Neuronal stem cell (in vitro differentiated cells): ENCODE measurements at regions not wholly inside any gene's neighbourhood (a gene's known extent, or its start where the extent isn't known, plus 50 kb on each side); places are given as distances from the start of the nearest gene placed in this dataset.

Experiments
- DNase-seq: peaks from one replicate; pipeline ENCODE4 v3.0.0-alpha.2; 2013; ENCODE audit warnings: low spot score
- H2AFZ ChIP-seq: one replicate; pipeline ENCODE4 v1.6.1; 2013; ENCODE audit warnings: mild to moderate bottlenecking, low read length, inconsistent platforms
- H2AK5ac ChIP-seq: 2 replicates; pipeline ENCODE4 v1.6.1; 2013; ENCODE audit warnings: low read depth, mild to moderate bottlenecking, inconsistent platforms, low read length, moderate library complexity, mixed read lengths
- H2BK120ac ChIP-seq: 2 replicates; pipeline ENCODE4 v1.6.1; 2013; ENCODE audit warnings: low read depth, mild to moderate bottlenecking, inconsistent platforms, low read length, moderate library complexity, mixed read lengths
- H2BK12ac ChIP-seq: one replicate; pipeline ENCODE4 v1.6.1; 2013; ENCODE audit warnings: low read length, inconsistent platforms
- H2BK15ac ChIP-seq: 2 replicates; pipeline ENCODE4 v1.6.1; 2013; ENCODE audit warnings: mild to moderate bottlenecking, low read length, inconsistent platforms, mixed read lengths
- H2BK5ac ChIP-seq: one replicate; pipeline ENCODE4 v1.6.1; 2013; ENCODE audit warnings: inconsistent platforms, mild to moderate bottlenecking, low read length, moderate library complexity
- H3K14ac ChIP-seq: one replicate; pipeline ENCODE4 v1.6.1; 2013; ENCODE audit warnings: low read length, inconsistent platforms
- H3K18ac ChIP-seq: 2 replicates; pipeline ENCODE4 v1.6.1; 2013; ENCODE audit warnings: low read length, inconsistent platforms
- H3K23ac ChIP-seq: 2 replicates; pipeline ENCODE4 v1.6.1; 2013; ENCODE audit warnings: low read depth, mild to moderate bottlenecking, mixed read lengths, low read length, inconsistent platforms; ENCODE audit not compliant: poor library complexity
- H3K27ac ChIP-seq: replicated peaks from 3 replicates; pipeline ENCODE4 v1.5.1; 2013; ENCODE audit warnings: low read length, inconsistent platforms
- H3K27me3 ChIP-seq, 3 experiments: 2 replicates each; pipeline ENCODE4 v1.6.1; 2013; ENCODE audit warnings: low read length in 3 of 3, mild to moderate bottlenecking in 2 of 3, inconsistent platforms in 1 of 3, low read depth in 1 of 3, mixed read lengths in 1 of 3, moderate library complexity in 1 of 3; ENCODE audit not compliant: control insufficient read depth in 3 of 3, insufficient read depth in 3 of 3
- H3K36me3 ChIP-seq, 2 donors: replicated peaks in 1 of 2; 2 replicates each; pipeline ENCODE4 v1.6.1; 2013; ENCODE audit warnings: low read length in 2 of 2; ENCODE audit not compliant: control insufficient read depth in 2 of 2, insufficient read depth in 2 of 2
- H3K4ac ChIP-seq: 2 replicates; pipeline ENCODE4 v1.6.1; 2013; ENCODE audit warnings: inconsistent platforms, mild to moderate bottlenecking, low read length, moderate library complexity
- H3K4me1 ChIP-seq, 2 donors: 1 replicate in 1 of 2; 2 replicates in 1 of 2; pipeline ENCODE4 v1.6.1; 2013; ENCODE audit warnings: low read length in 2 of 2, low read depth in 1 of 2; ENCODE audit not compliant: control insufficient read depth in 2 of 2, insufficient read depth in 1 of 2
- H3K4me2 ChIP-seq: one replicate; pipeline ENCODE4 v1.6.1; 2013; ENCODE audit warnings: mild to moderate bottlenecking, low read length, inconsistent platforms; ENCODE audit not compliant: insufficient read depth, poor library complexity, severe bottlenecking
- H3K4me3 ChIP-seq, 2 donors: 2 replicates each; pipeline ENCODE4 v1.5.1; 2013; ENCODE audit warnings: low read length in 2 of 2, mild to moderate bottlenecking in 2 of 2, inconsistent platforms in 1 of 2, moderate library complexity in 1 of 2
- H3K79me1 ChIP-seq: one replicate; pipeline ENCODE4 v1.6.1; 2013; ENCODE audit warnings: low read depth, mild to moderate bottlenecking, inconsistent platforms, low read length, moderate library complexity
- H3K9ac ChIP-seq: one replicate; pipeline ENCODE4 v1.6.1; 2013; ENCODE audit warnings: mild to moderate bottlenecking, low read depth, low read length, inconsistent platforms; ENCODE audit not compliant: poor library complexity
- H3K9me3 ChIP-seq, 2 donors: replicated peaks in 1 of 2; 2 replicates each; pipeline versions ENCODE3 to v1.6.1; 2013; ENCODE audit warnings: low read length in 2 of 2, mild to moderate bottlenecking in 2 of 2, inconsistent platforms in 1 of 2, low read depth in 1 of 2, mixed read lengths in 1 of 2, moderate library complexity in 1 of 2; ENCODE audit not compliant: control insufficient read depth in 2 of 2, insufficient read depth in 1 of 2
- H4K8ac ChIP-seq: one replicate; pipeline ENCODE4 v1.6.1; 2013; ENCODE audit warnings: low read depth, mild to moderate bottlenecking, inconsistent platforms, low read length, moderate library complexity
- H4K91ac ChIP-seq: one replicate; pipeline ENCODE4 v1.6.1; 2013; ENCODE audit warnings: low read length, low read depth, mild to moderate bottlenecking, inconsistent platforms; ENCODE audit not compliant: poor library complexity
- WGBS, 2 donors: extraction: QIAGEN DNeasy Blood & Tissue Kit; methylation state at CpG; one replicate each; pipeline ENCODE4 v1.1.7; 2013; ENCODE audit warnings: missing lambda C conversion rate in 2 of 2, mixed read lengths in 1 of 2; ENCODE audit not compliant: insufficient read length in 2 of 2, insufficient replicate concordance in 1 of 2; ENCODE audit errors: extremely low coverage in 2 of 2; 5-methylcytosine and 5-hydroxymethylcytosine counted together

DNA sequence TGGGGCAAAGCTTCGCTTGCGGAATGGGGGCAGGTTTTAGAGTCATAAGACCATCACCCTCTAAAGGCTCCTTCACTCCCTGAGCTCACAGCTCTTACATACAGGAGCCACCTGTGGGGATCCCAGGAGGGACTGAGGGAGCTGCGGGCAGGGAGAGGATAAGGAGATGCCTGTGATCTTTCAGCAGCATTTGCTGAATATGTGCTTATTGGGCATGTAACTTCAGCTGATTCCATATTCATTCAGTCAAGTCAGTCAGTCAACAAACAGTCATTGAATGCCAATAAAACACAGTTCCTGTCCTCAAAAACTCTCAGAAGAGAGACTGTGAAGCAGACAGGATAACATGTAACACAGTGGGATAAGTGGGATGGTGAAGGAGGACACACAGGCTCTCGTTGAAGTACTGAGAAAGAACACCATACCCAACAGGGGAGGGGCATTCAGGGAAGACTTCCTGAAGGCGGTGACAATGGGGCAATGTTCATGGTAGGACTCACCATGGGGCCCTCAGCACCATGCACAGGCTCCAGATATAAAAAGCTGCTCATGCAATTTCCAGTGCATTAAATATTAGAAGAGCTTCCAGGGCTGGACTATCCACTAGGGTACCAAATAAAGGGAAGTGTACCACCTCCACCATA lies 240.9 kb downstream of the UACA start:
- no peak overlapping the region for H3K14ac ChIP-seq
- no peak overlapping the region for H2BK12ac ChIP-seq
- no peak for DNase-seq
- no peak overlapping the region for H3K18ac ChIP-seq
- H3K23ac ChIP-seq, result no peak overlapping the region
- H2BK15ac ChIP-seq, result no peak overlapping the region
- H3K27ac ChIP-seq, result no peak overlapping the region
- H2BK120ac ChIP-seq, result no peak overlapping the region
- no CpG with 5 or more reads among the region's 5 CpGs for WGBS, 2 donors
- H3K4ac ChIP-seq, result no peak overlapping the region
- peaks cover 0 to 5% (median 0%) of the 10 kb centered on the region in 3 experiments for H3K27me3 ChIP-seq
- no peaks in the 10 kb centered on the region for H3K36me3 ChIP-seq
- no peak overlapping the region for H3K4me3 ChIP-seq
- H3K4me2 ChIP-seq, result no peak overlapping the region
- H2BK5ac ChIP-seq, result peak overlapping the region; percentile 14
- no peak overlapping the region for H3K9ac ChIP-seq
- no peak overlapping the region for H2AFZ ChIP-seq
- H4K8ac ChIP-seq, result no peak overlapping the region
- no peak overlapping the region for H2AK5ac ChIP-seq
- H3K4me1 ChIP-seq, result peaks cover 0 to 3% of the 10 kb centered on the region in 2 donors
- no peak overlapping the region for H4K91ac ChIP-seq
- peaks cover 2% of the 10 kb centered on the region for H3K79me1 ChIP-seq
- H3K9me3 ChIP-seq, result no peaks in the 10 kb centered on the region

DNA sequence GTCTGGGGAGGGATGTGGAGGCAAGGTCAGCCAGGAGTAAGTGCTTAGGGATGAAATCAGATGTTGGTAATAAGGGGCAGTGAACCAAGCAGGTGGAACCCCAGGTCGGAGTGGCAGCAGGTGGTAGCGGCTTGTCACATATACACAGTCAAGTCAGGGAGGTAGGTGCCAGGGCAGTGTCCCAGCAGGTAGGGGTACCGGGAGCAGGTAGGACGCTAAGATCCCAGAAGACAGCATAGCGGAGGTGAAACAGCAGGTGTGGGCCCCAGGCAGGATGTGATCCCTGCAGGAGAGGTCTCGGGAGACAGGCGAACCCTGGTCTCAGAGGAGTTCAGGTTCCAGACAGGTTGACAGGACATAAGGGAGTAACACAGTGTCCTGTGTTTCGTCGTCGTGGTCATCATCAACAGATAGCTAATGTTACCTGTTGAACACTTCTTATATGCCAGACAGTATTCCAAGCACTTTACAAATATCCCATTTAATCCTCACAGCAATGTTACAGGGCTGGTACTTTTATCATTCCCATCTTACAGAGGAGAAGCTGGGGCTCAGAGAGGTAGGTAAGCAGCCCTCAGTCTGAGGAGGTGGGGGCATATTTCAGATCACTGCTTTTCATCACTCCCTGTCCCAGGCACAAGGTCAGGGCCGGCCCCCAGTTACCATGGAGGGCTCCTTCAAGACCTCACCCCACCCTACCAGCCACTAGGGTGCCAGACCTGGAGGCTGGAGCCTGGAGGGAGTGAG lies 241.6 kb downstream of the UACA start:
- peaks cover 2% of the 10 kb centered on the region for H3K79me1 ChIP-seq
- no peak overlapping the region for H2BK120ac ChIP-seq
- no peak overlapping the region for H2AK5ac ChIP-seq
- H2AFZ ChIP-seq, result no peak overlapping the region
- peaks cover 0 to 5% (median 0%) of the 10 kb centered on the region in 3 experiments for H3K27me3 ChIP-seq
- H2BK5ac ChIP-seq, result peak overlapping the region; percentile 14
- no peak overlapping the region for H3K4me2 ChIP-seq
- H3K4me1 ChIP-seq, result peaks cover 0 to 9% of the 10 kb centered on the region in 2 donors
- peak overlapping the region; percentile 42 for H3K14ac ChIP-seq
- H3K18ac ChIP-seq, result no peak overlapping the region
- WGBS, 2 donors, result no CpG with 5 or more reads among the region's 11 CpGs
- no peak overlapping the region for H2BK15ac ChIP-seq
- H2BK12ac ChIP-seq, result no peak overlapping the region
- H3K9ac ChIP-seq, result no peak overlapping the region
- H3K4ac ChIP-seq, result no peak overlapping the region
- no peak overlapping the region for H4K91ac ChIP-seq
- H3K23ac ChIP-seq, result no peak overlapping the region
- no peak overlapping the region for H4K8ac ChIP-seq
- no peak overlapping the region for H3K4me3 ChIP-seq
- H3K27ac ChIP-seq, result no peak overlapping the region
- no peaks in the 10 kb centered on the region for H3K9me3 ChIP-seq
- no peak for DNase-seq
- no peaks in the 10 kb centered on the region for H3K36me3 ChIP-seq

DNA sequence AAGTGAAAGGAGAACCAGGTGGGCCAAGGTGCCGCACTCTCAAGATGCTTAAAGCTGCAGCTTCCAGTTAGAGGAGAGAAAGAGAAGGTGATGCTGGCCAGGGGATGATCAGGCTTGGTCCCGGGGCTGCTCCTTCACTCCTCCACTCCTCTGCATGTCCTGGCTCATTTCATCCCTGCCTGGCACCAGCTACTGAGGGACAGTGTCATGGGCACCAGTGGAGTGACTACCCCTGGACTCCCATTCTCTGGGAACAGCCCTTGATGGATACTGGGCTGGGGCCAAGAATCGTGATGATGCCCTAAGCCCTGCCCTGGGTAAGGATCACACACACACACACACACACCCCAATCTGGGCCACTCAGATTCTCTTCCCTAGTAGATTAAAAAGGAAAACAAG lies 243.7 kb downstream of the UACA start:
- Histone ChIP-seq H3K9me3 (no peaks in the 10 kb centered on the region), H3K9ac (no peak overlapping the region), H4K8ac (no peak overlapping the region), H2AK5ac (no peak overlapping the region), H3K4me3 (no peak overlapping the region), H3K18ac (no peak overlapping the region), H3K79me1 (peaks cover 2% of the 10 kb centered on the region), H2BK120ac (no peak overlapping the region), H3K27ac (no peak overlapping the region), H3K36me3 (no peaks in the 10 kb centered on the region), H2BK12ac (no peak overlapping the region), H3K4me2 (no peak overlapping the region), H2BK5ac (no peak overlapping the region), H3K4me1 (peaks cover 0 to 6% of the 10 kb centered on the region in 2 donors), H2BK15ac (no peak overlapping the region), H3K4ac (no peak overlapping the region), H4K91ac (no peak overlapping the region), H2AFZ (no peak overlapping the region), H3K27me3 (no peaks in the 10 kb centered on the region), H3K23ac (no peak overlapping the region), H3K14ac (no peak overlapping the region)
- DNase-seq, result no peak
- WGBS, 2 donors, result no CpG with 5 or more reads among the region's 3 CpGs

DNA sequence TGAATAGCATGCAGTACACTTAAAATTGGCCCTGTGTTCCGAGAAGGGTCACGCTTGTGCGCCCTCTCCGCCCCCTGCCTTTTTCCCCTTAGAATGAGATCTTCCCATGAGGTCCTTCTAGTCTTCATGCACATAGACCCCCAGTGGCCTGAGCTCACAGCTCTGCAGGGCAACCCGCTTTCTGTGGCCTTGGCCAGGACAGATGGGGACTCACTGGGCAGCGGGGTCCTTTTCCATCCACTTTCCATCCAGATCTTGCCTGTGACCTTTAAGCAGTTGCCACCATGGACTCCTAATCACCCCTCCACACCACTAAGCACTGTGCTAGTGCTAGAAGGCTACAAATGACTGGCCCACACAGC lies 244.4 kb downstream of the UACA start:
- no peak overlapping the region for H2BK12ac ChIP-seq
- no peaks in the 10 kb centered on the region for H3K9me3 ChIP-seq
- H2AK5ac ChIP-seq, result no peak overlapping the region
- H3K79me1 ChIP-seq, result peaks cover 2% of the 10 kb centered on the region
- H2BK120ac ChIP-seq, result no peak overlapping the region
- H3K4ac ChIP-seq, result no peak overlapping the region
- no peak overlapping the region for H3K14ac ChIP-seq
- no peak overlapping the region for H3K4me2 ChIP-seq
- H4K91ac ChIP-seq, result no peak overlapping the region
- H3K36me3 ChIP-seq, result no peaks in the 10 kb centered on the region
- peak overlapping the region in 1 of 2 donors; percentile 30 for H3K4me3 ChIP-seq
- no peak overlapping the region for H4K8ac ChIP-seq
- no peak overlapping the region for H3K23ac ChIP-seq
- DNase-seq, result no peak
- H3K27me3 ChIP-seq, result no peaks in the 10 kb centered on the region
- H2BK5ac ChIP-seq, result no peak overlapping the region
- no peak overlapping the region for H2AFZ ChIP-seq
- no peak overlapping the region for H3K27ac ChIP-seq
- H3K4me1 ChIP-seq, result peaks cover 0 to 6% of the 10 kb centered on the region in 2 donors
- WGBS, 2 donors, result no CpG with 5 or more reads among the region's 6 CpGs
- H3K9ac ChIP-seq, result no peak overlapping the region
- H3K18ac ChIP-seq, result peak overlapping the region; percentile 27
- no peak overlapping the region for H2BK15ac ChIP-seq
